ENCODE measurements at regions not wholly inside any gene's neighbourhood (a gene's known extent, or its start where the extent isn't known, plus 50 kb on each side); places are given as distances from the start of the nearest gene placed in this dataset.

DNA sequence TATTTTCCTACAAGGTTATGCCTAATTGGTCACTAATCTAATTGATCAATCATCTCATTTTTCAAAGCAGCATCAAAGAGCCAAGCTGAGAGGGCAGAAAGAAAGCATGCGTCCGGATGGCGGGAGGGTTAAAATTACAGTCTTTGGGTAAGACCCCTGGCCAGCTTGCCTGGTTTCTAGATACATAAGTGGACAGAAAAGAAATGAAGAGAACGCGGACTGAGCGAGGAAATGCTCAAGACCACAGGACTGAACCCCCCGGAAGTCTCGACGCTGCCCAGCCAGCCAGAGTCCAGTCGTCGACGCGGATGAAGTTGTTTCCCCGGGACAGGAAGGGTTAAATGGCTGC, 297.2 kb downstream of the OMA1 start:
- TF ChIP-seq POLR2A (IDR thresholded peaks at IDR 0.05) = no peak
- TF ChIP-seq, protein P1, sequence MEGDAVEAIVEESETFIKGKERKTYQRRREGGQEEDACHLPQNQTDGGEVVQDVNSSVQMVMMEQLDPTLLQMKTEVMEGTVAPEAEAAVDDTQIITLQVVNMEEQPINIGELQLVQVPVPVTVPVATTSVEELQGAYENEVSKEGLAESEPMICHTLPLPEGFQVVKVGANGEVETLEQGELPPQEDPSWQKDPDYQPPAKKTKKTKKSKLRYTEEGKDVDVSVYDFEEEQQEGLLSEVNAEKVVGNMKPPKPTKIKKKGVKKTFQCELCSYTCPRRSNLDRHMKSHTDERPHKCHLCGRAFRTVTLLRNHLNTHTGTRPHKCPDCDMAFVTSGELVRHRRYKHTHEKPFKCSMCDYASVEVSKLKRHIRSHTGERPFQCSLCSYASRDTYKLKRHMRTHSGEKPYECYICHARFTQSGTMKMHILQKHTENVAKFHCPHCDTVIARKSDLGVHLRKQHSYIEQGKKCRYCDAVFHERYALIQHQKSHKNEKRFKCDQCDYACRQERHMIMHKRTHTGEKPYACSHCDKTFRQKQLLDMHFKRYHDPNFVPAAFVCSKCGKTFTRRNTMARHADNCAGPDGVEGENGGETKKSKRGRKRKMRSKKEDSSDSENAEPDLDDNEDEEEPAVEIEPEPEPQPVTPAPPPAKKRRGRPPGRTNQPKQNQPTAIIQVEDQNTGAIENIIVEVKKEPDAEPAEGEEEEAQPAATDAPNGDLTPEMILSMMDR (IDR thresholded peaks at IDR 0.05 in 8 of 11, conservative IDR thresholded peaks at IDR 0.05 in 3 of 11) = no peak

Measured in spleen (tissue), 7 donors.